HEK293 (cell line): ENCODE measurements at regions not wholly inside any gene's neighbourhood (a gene's known extent, or its start where the extent isn't known, plus 50 kb on each side); places are given as distances from the start of the nearest gene placed in this dataset.

Experiments
- CTCF ChIA-PET: fragments of 350-600 bp; formaldehyde crosslinking; extraction: SDS; loops from one replicate; lab custom pipeline; 2021; ENCODE audit warnings: antibody characterized with exemption; lab: Yijun Ruan, JAX
- POLR2A ChIA-PET: fragments of 300-600 bp; formaldehyde crosslinking; extraction: SDS; loops from one replicate; lab custom pipeline; 2020; ENCODE audit warnings: antibody characterized with exemption, inconsistent platforms; lab: Yijun Ruan, JAX
- H3K27ac ChIP-seq: fragments of 200-500 bp; sonication (Bioruptor generic); 2 replicates; pipeline ENCODE4 v1.5.1; 2014; ENCODE audit warnings: low read depth, low read length, control low read depth, inconsistent platforms; ENCODE audit errors: extremely low read depth
- H3K36me3 ChIP-seq, 2 experiments: fragments of 200-500 bp in 1 of 2; sonication (Bioruptor generic) in 1 of 2; 1 replicate in 1 of 2; 2 replicates in 1 of 2; pipeline ENCODE4 v1.5.1; 2014 to 2017; ENCODE audit warnings: inconsistent platforms in 2 of 2, low read length in 2 of 2; ENCODE audit not compliant: control insufficient read depth in 2 of 2, insufficient read depth in 1 of 2
- H3K4me1 ChIP-seq: fragments of 200-500 bp; sonication (Bioruptor generic); 2 replicates; pipeline ENCODE4 v1.5.1; 2014; ENCODE audit warnings: mild to moderate bottlenecking, low read length, inconsistent platforms; ENCODE audit not compliant: control insufficient read depth, insufficient read depth
- H3K4me3 ChIP-seq: 2 replicates; pipeline ENCODE4 v1.5.1; 2011; ENCODE audit warnings: low read depth, mild to moderate bottlenecking, control low read depth, low read length, moderate library complexity
- H3K9me3 ChIP-seq: fragments of 200-500 bp; sonication (Bioruptor generic); 2 replicates; pipeline ENCODE4 v1.5.1; 2014; ENCODE audit warnings: low read depth, low read length, inconsistent platforms; ENCODE audit not compliant: control insufficient read depth, insufficient read depth
- EGR2 ChIP-seq: fragments of 450-650 bp; formaldehyde crosslinking; IDR thresholded peaks from 2 replicates; pipeline ENCODE4 v1.5.1; 2016; ENCODE audit warnings: low read depth, missing biosample characterization, missing genetic modification characterization
- GLI2 ChIP-seq: fragments of 450-650 bp; formaldehyde crosslinking; IDR thresholded peaks from 2 replicates; pipeline ENCODE4; 2017; ENCODE audit warnings: missing biosample characterization, missing genetic modification characterization, low read depth, borderline replicate concordance
- HOXA7 ChIP-seq: sonication (generic); formaldehyde crosslinking; IDR thresholded peaks from 2 replicates; pipeline ENCODE4 v1.8.1; 2022; ENCODE audit warnings: missing genetic modification reagents, borderline replicate concordance
- REST ChIP-seq: fragments of 450-650 bp; formaldehyde crosslinking; IDR thresholded peaks from 2 replicates; pipeline ENCODE4 v1.5.1; 2016; ENCODE audit warnings: missing biosample characterization, missing genetic modification characterization
- SETDB1 ChIP-seq: IDR thresholded peaks from one replicate; pipeline ENCODE4 v1.6.1; 2017; ENCODE audit warnings: mild to moderate bottlenecking, low read length, moderate library complexity, mixed read lengths; ENCODE audit not compliant: insufficient read length
- YY1 ChIP-seq: fragments of 450-650 bp; formaldehyde crosslinking; IDR thresholded peaks from 2 replicates; pipeline ENCODE4 v1.5.1; 2018; ENCODE audit warnings: missing biosample characterization, missing genetic modification characterization
- ZFHX2 ChIP-seq: fragments of 450-650 bp; formaldehyde crosslinking; conservative IDR thresholded peaks from 2 replicates; pipeline ENCODE4 v1.5.1; 2016; ENCODE audit warnings: missing biosample characterization, missing genetic modification characterization
- ZNF132 ChIP-seq: fragments of 450-650 bp; formaldehyde crosslinking; IDR thresholded peaks from 2 replicates; pipeline ENCODE4 v1.5.1; 2017; ENCODE audit warnings: missing biosample characterization, missing genetic modification characterization, borderline replicate concordance
- ZNF280D ChIP-seq: fragments of 450-650 bp; formaldehyde crosslinking; IDR thresholded peaks from 2 replicates; pipeline ENCODE4 v1.5.1; 2016; ENCODE audit warnings: missing biosample characterization, missing genetic modification characterization
- ZNF341 ChIP-seq: fragments of 450-650 bp; formaldehyde crosslinking; IDR thresholded peaks from 2 replicates; pipeline ENCODE4; 2016; ENCODE audit warnings: low read depth, missing biosample characterization, missing genetic modification characterization
- ZNF48 ChIP-seq: fragments of 450-650 bp; formaldehyde crosslinking; IDR thresholded peaks from 2 replicates; pipeline ENCODE4 v1.5.1; 2016; ENCODE audit warnings: missing biosample characterization, missing genetic modification characterization
- ZNF513 ChIP-seq: fragments of 450-650 bp; IDR thresholded peaks from 2 replicates; pipeline ENCODE4 v1.5.1; 2018; ENCODE audit warnings: missing biosample characterization, missing genetic modification characterization
- ZNF560 ChIP-seq: fragments of 450-650 bp; formaldehyde crosslinking; IDR thresholded peaks from 2 replicates; pipeline ENCODE4 v1.5.1; 2017; ENCODE audit warnings: missing biosample characterization, missing genetic modification characterization, borderline replicate concordance
- ZNF580 ChIP-seq: fragments of 450-650 bp; formaldehyde crosslinking; IDR thresholded peaks from 2 replicates; pipeline ENCODE4 v1.5.1; 2016; ENCODE audit warnings: missing biosample characterization, missing genetic modification characterization
- ZNF707 ChIP-seq: fragments of 450-650 bp; formaldehyde crosslinking; IDR thresholded peaks from 2 replicates; pipeline ENCODE4 v1.5.1; 2016; ENCODE audit warnings: missing biosample characterization, missing genetic modification characterization
- TF ChIP-seq, protein P1 (sequence below): fragments of 450-650 bp; formaldehyde crosslinking; IDR thresholded peaks from 2 replicates; pipeline ENCODE4 v1.5.1; 2016; ENCODE audit warnings: missing biosample characterization, missing genetic modification characterization

DNA sequence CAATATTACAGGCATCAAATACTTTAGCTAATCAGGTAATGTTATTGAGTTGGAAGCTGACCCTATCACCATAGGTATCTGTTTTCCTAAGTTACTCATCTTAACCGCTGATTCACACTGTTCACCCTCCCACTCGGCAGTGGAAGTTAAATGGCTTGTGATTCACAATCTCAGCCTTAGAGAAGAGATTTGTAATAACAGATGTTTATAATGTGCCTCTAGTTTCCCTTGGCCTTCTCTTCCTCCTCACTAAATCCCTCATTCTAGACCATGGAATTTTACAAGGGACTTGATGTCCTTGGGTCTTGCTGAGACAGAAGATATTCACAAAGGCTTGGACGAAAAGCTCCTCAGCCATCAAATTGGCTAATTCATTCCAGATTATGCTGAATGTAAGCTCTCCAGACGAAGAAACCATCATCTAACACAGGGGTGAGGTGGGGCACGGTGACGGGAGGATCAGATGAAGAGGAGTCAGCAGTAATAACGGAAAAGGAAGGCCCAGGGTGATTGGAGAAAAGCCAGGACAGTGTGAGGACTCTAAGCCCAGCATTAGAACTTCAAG, 931.7 kb downstream of the MCTP2 start:
- TF ChIP-seq ZNF707 (tag by site-specific recombination) (no peak), ZNF513 (no peak), ZNF341 (no peak), GLI2 (no peak), REST (tag by site-specific recombination) (no peak), EGR2 (tag by site-specific recombination) (no peak), ZFHX2 (tag by site-specific recombination) (no peak), ZNF132 (no peak), SETDB1 (no peak), YY1 (no peak), HOXA7 (CRISPR knock-in tag) (no peak), ZNF560 (tag by site-specific recombination) (no peak), ZNF580 (tag by site-specific recombination) (no peak), ZNF48 (no peak), ZNF280D (no peak)
- TF ChIP-seq, protein P1, sequence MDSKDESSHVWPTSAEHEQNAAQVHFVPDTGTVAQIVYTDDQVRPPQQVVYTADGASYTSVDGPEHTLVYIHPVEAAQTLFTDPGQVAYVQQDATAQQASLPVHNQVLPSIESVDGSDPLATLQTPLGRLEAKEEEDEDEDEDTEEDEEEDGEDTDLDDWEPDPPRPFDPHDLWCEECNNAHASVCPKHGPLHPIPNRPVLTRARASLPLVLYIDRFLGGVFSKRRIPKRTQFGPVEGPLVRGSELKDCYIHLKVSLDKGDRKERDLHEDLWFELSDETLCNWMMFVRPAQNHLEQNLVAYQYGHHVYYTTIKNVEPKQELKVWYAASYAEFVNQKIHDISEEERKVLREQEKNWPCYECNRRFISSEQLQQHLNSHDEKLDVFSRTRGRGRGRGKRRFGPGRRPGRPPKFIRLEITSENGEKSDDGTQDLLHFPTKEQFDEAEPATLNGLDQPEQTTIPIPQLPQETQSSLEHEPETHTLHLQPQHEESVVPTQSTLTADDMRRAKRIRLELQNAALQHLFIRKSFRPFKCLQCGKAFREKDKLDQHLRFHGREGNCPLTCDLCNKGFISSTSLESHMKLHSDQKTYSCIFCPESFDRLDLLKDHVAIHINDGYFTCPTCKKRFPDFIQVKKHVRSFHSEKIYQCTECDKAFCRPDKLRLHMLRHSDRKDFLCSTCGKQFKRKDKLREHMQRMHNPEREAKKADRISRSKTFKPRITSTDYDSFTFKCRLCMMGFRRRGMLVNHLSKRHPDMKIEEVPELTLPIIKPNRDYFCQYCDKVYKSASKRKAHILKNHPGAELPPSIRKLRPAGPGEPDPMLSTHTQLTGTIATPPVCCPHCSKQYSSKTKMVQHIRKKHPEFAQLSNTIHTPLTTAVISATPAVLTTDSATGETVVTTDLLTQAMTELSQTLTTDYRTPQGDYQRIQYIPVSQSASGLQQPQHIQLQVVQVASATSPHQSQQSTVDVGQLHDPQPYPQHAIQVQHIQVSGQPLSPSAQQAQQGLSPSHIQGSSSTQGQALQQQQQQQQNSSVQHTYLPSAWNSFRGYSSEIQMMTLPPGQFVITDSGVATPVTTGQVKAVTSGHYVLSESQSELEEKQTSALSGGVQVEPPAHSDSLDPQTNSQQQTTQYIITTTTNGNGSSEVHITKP, result no peak
- H3K27ac ChIP-seq, result no peak overlapping the region

More for the DNA sequence above, 931.7 kb downstream of the MCTP2 start:
- CTCF ChIA-PET, result no interaction called here
- Histone ChIP-seq H3K9me3 (no peaks in the 10 kb centered on the region), H3K36me3 (no peaks in the 10 kb centered on the region), H3K4me1 (peaks cover 3% of the 10 kb centered on the region; the same call in 1 of the 2 replicates), H3K4me3 (no peak overlapping the region)
- POLR2A ChIA-PET, result no interaction called here
